NOMO-1 (cell line): ENCODE measurements at regions not wholly inside any gene's neighbourhood (a gene's known extent, or its start where the extent isn't known, plus 50 kb on each side); places are given as distances from the start of the nearest gene placed in this dataset.

Source experiments
- DNase-seq, 2 experiments: peaks; one replicate each; lab custom pipeline; 2025; ENCODE audit not compliant: unreplicated experiment in 2 of 2; lab: John Stamatoyannopoulos, UW

- no peak for DNase-seq
Measured at GRCh38 chr6:156651486-156651885, 125.7 kb upstream of the ARID1B start.

GRCh38 chr6:156650896-156651390 is 126.2 kb upstream of the ARID1B start:
- DNase-seq = no peak

- DNase-seq = no peak
Measured at GRCh38 chr6:156648616-156649015, 128.6 kb upstream of the ARID1B start.

- no peak for DNase-seq
Measured at GRCh38 chr6:156647991-156648390, 129.2 kb upstream of the ARID1B start.

GRCh38 chr6:156647140-156647784 is 129.9 kb upstream of the ARID1B start:
- DNase-seq = no peak

- DNase-seq = no peak
Measured at GRCh38 chr6:156646496-156646895, 130.7 kb upstream of the ARID1B start.

- no peak for DNase-seq
Measured at GRCh38 chr6:156645097-156645496, 132.1 kb upstream of the ARID1B start.

GRCh38 chr6:156639009-156639721 is 138.0 kb upstream of the ARID1B start:
- no peak for DNase-seq

- DNase-seq = no peak
Measured at GRCh38 chr6:156638581-156638980, 138.6 kb upstream of the ARID1B start.

- no peak for DNase-seq
Measured at GRCh38 chr6:156634951-156635371, 142.2 kb upstream of the ARID1B start.

- DNase-seq = no peak
Measured at GRCh38 chr6:156634048-156634447, 143.1 kb upstream of the ARID1B start.

GRCh38 chr6:156633291-156633690 is 143.9 kb upstream of the ARID1B start:
- DNase-seq = no peak

- no peak for DNase-seq
Measured at GRCh38 chr6:156630613-156631302, 146.4 kb upstream of the ARID1B start.

GRCh38 chr6:156628805-156629204 is 148.4 kb upstream of the ARID1B start:
- no peak for DNase-seq

- DNase-seq = no peak
Measured at GRCh38 chr6:156627524-156627923, 149.7 kb upstream of the ARID1B start.

- DNase-seq = no peak
Measured at GRCh38 chr6:156622185-156622584, 155.0 kb upstream of the ARID1B start.

GRCh38 chr6:156620331-156620730 is 156.8 kb upstream of the ARID1B start:
- DNase-seq = no peak

- DNase-seq = no peak
Measured at GRCh38 chr6:156618600-156619205, 158.5 kb upstream of the ARID1B start.

- no peak for DNase-seq
Measured at GRCh38 chr6:156617941-156618340, 159.2 kb upstream of the ARID1B start.

- DNase-seq = no peak
Measured at GRCh38 chr6:156617376-156617775, 159.8 kb upstream of the ARID1B start.

- no peak for DNase-seq
Measured at GRCh38 chr6:156616495-156616894, 160.7 kb upstream of the ARID1B start.
